GM12878 (cell line): ENCODE measurements at regions not wholly inside any gene's neighbourhood (a gene's known extent, or its start where the extent isn't known, plus 50 kb on each side); places are given as distances from the start of the nearest gene placed in this dataset.

Experiments used
- ATAC-seq: fragments of 200-7000 bp; cut with Tn5 transposase; 3 replicates; pipeline ENCODE4 v1.9.1; 2020; ENCODE audit warnings: mild to moderate bottlenecking, moderate library complexity
- BruUV-seq: library from RNA; stranded (reverse); fragments of 400-500 nt; replicated peaks from 2 replicates; lab custom pipeline; 2021; lab: Mats Ljungman, UMichigan
- CTCF ChIA-PET: fragments of 300-600 bp; sonication (Branson Sonifier 250); formaldehyde crosslinking; extraction: SDS; loops from one replicate; lab custom pipeline; 2021; ENCODE audit warnings: inconsistent platforms; lab: Yijun Ruan, JAX
- POLR2A ChIA-PET: fragments of 350-600 bp; formaldehyde crosslinking; extraction: SDS; loops from one replicate; lab custom pipeline; 2021; ENCODE audit warnings: inconsistent platforms; lab: Charles Lee
- RAD21 ChIA-PET: fragments of 300-600 bp; sonication (Branson Sonifier 250); formaldehyde crosslinking; loops from one replicate; lab custom pipeline; 2023; ENCODE audit warnings: antibody characterized with exemption; ENCODE audit not compliant: unreplicated experiment; lab: Charles Lee
- SMC1A ChIA-PET: fragments of 300-600 bp; sonication (Branson Sonifier 250); formaldehyde crosslinking; loops from one replicate; lab custom pipeline; 2023; ENCODE audit not compliant: unreplicated experiment, uncharacterized antibody; lab: Charles Lee
- DNase-seq: peaks from one replicate; pipeline ENCODE4 v3.0.0-alpha.2; 2011; ENCODE audit warnings: low read depth, low spot score
- FAIRE-seq: peaks from 3 replicates; lab custom pipeline; 2011; peaks lifted over from hg19 to GRCh38; lab: Jason Lieb, UNC
- H2AFZ ChIP-seq: 2 replicates; pipeline ENCODE4 v1.6.0; 2011; ENCODE audit warnings: low read depth, low read length, control low read depth; ENCODE audit not compliant: control insufficient read depth
- H3K27ac ChIP-seq: 2 replicates; pipeline ENCODE4 v1.5.1; 2011; ENCODE audit warnings: control low read depth; ENCODE audit not compliant: control insufficient read depth, insufficient read depth
- H3K27me3 ChIP-seq, 2 experiments: replicated peaks in 1 of 2; 2 replicates each; pipeline versions ENCODE4 v1.6.0 to v1.6.1; 2011; ENCODE audit warnings: low read length in 1 of 2; ENCODE audit not compliant: control insufficient read depth in 2 of 2, insufficient read depth in 2 of 2
- H3K36me3 ChIP-seq, 2 experiments: 2 replicates each; pipeline ENCODE4 v1.5.1; 2011; ENCODE audit warnings: low read length in 1 of 2; ENCODE audit not compliant: control insufficient read depth in 2 of 2, insufficient read depth in 2 of 2
- H3K4me1 ChIP-seq: 2 replicates; pipeline ENCODE4 v1.6.1; 2011; ENCODE audit warnings: mild to moderate bottlenecking, low read length, moderate library complexity, mixed read lengths; ENCODE audit not compliant: control insufficient read depth, insufficient read depth
- H3K4me2 ChIP-seq: 2 replicates; pipeline ENCODE4 v1.6.0; 2011; ENCODE audit warnings: control low read depth; ENCODE audit not compliant: control insufficient read depth, insufficient read depth
- H3K4me3 ChIP-seq: fragments of 200-600 bp; sonication (generic); 2 replicates; pipeline ENCODE4 v1.5.1; 2016
- H3K79me2 ChIP-seq: 2 replicates; pipeline ENCODE4 v1.6.0; 2011; ENCODE audit warnings: low read length; ENCODE audit not compliant: control insufficient read depth, insufficient read depth
- H3K9ac ChIP-seq: 2 replicates; pipeline ENCODE4 v1.8.0; 2011; ENCODE audit warnings: low read length, control low read depth, mixed read lengths; ENCODE audit not compliant: control insufficient read depth, insufficient read depth
- H3K9me3 ChIP-seq: replicated peaks from 3 replicates; pipeline ENCODE4 v1.5.1; 2011; ENCODE audit warnings: mild to moderate bottlenecking, low read length; ENCODE audit not compliant: control insufficient read depth, insufficient read depth
- H4K20me1 ChIP-seq: 2 replicates; pipeline ENCODE4 v1.6.0; 2011; ENCODE audit not compliant: control insufficient read depth, insufficient read depth
- BCL11A ChIP-seq: IDR thresholded peaks from 2 replicates; pipeline ENCODE4 v1.6.1; 2011; ENCODE audit warnings: low read depth, low read length
- CEBPB ChIP-seq, 2 experiments: fragments of 150-350 bp in 1 of 2; IDR thresholded peaks; 2 replicates each; pipeline ENCODE4 v1.6.1; 2012 to 2014; ENCODE audit warnings: low read depth in 2 of 2, low read length in 2 of 2, borderline replicate concordance in 1 of 2, inconsistent platforms in 1 of 2
- CREB1 ChIP-seq: IDR thresholded peaks from 2 replicates; pipeline ENCODE4 v1.6.1; 2012; ENCODE audit warnings: low read depth, mild to moderate bottlenecking, inconsistent platforms
- EED ChIP-seq: sonication (generic); IDR thresholded peaks from 2 replicates; pipeline ENCODE4 v1.6.1; 2016; ENCODE audit warnings: antibody characterized with exemption, low read depth
- ELK1 ChIP-seq: IDR thresholded peaks from 2 replicates; pipeline ENCODE4 v1.6.1; 2012; ENCODE audit warnings: low read depth, low read length, improper control_type of control experiment
- ETV6 ChIP-seq, 2 experiments: fragments of 450-650 bp in 1 of 2; IDR thresholded peaks in 1 of 2; conservative IDR thresholded peaks in 1 of 2; 2 replicates each; pipeline ENCODE4 v1.6.1; 2014; ENCODE audit warnings: antibody characterized with exemption in 1 of 2, borderline replicate concordance in 1 of 2, low read depth in 1 of 2, mild to moderate bottlenecking in 1 of 2, moderate library complexity in 1 of 2
- MYB ChIP-seq: fragments of 150-350 bp; IDR thresholded peaks from 2 replicates; pipeline ENCODE4 v1.6.1; 2014; ENCODE audit warnings: mild to moderate bottlenecking, low read depth, low read length, borderline replicate concordance
- NFIC ChIP-seq: IDR thresholded peaks from 2 replicates; pipeline ENCODE4 v1.6.1; 2012; ENCODE audit warnings: low read depth, mild to moderate bottlenecking, inconsistent platforms, low read length, moderate library complexity
- NFYB ChIP-seq: IDR thresholded peaks from 2 replicates; pipeline ENCODE4 v1.6.1; 2011; ENCODE audit warnings: low read depth, mild to moderate bottlenecking, low read length, improper control_type of control experiment, moderate library complexity; ENCODE audit not compliant: insufficient read depth
- PAX5 ChIP-seq: IDR thresholded peaks from 2 replicates; pipeline ENCODE4 v1.6.1; 2011; ENCODE audit warnings: low read depth, low read length, borderline replicate concordance
- RFX5 ChIP-seq: IDR thresholded peaks from 2 replicates; pipeline ENCODE4 v1.6.1; 2011; ENCODE audit warnings: low read depth, low read length, improper control_type of control experiment
- SMAD1 ChIP-seq: fragments of 450-650 bp; IDR thresholded peaks from 2 replicates; pipeline ENCODE4 v1.6.1; 2018; ENCODE audit warnings: mild to moderate bottlenecking, low read depth; ENCODE audit not compliant: partially characterized antibody
- SMARCA5 ChIP-seq: fragments of 450-650 bp; IDR thresholded peaks from 2 replicates; pipeline ENCODE4 v1.6.1; 2017; ENCODE audit warnings: mild to moderate bottlenecking
- USF2 ChIP-seq: IDR thresholded peaks from 2 replicates; pipeline ENCODE4 v1.6.1; 2011; ENCODE audit warnings: low read depth, low read length, improper control_type of control experiment, borderline replicate concordance
- ZNF687 ChIP-seq: fragments of 450-650 bp; IDR thresholded peaks from 2 replicates; pipeline ENCODE4 v1.6.1; 2017; ENCODE audit warnings: mild to moderate bottlenecking, moderate library complexity
- WGBS: methylation state at CpG from one replicate; pipeline ENCODE4 v1.1.6; 2016; ENCODE audit warnings: low lambda C conversion rate; ENCODE audit not compliant: insufficient replicate concordance, insufficient coverage; ENCODE audit errors: missing lambda C conversion rate; 5-methylcytosine and 5-hydroxymethylcytosine counted together
- in situ Hi-C: fragments of 300-500 bp; cut with MboI; formaldehyde crosslinking; loops from 9 replicates; pipeline ENCODE4 v1.14.3; 2018; ENCODE audit warnings: mixed read lengths
- intact Hi-C: fragments of 100-400 bp; cut with micrococcal nuclease; formaldehyde crosslinking; loops from one replicate; pipeline ENCODE4 v1.14.2; 2022; ENCODE audit not compliant: unreplicated experiment

- no peak for TF ChIP-seq MYB
Measured at GRCh38 chr2:8101614-8102277, 580.1 kb upstream of the ID2 start (continued).

GRCh38 chr2:8102470-8102869 is 579.4 kb upstream of the ID2 start:
- BruUV-seq, result no TSS peak
- Histone ChIP-seq H3K79me2 (no peaks in the 10 kb centered on the region), H3K4me1 (no peaks in the 10 kb centered on the region), H3K4me3 (no peak overlapping the region), H3K27ac (no peak overlapping the region), H3K36me3 (no peaks in the 10 kb centered on the region), H2AFZ (no peak overlapping the region), H3K4me2 (no peak overlapping the region), H3K9me3 (no peaks in the 10 kb centered on the region; the same call in 2 of the 3 replicates), H4K20me1 (no peaks in the 10 kb centered on the region), H3K27me3 (no peaks in the 10 kb centered on the region; a peak in 1 of 4 replicates), H3K9ac (no peak overlapping the region)
- POLR2A ChIA-PET, result no interaction called here
- CTCF ChIA-PET, result no interaction called here
- no peak for TF ChIP-seq EED
- TF ChIP-seq PAX5, result no peak
- no peak for TF ChIP-seq RFX5
- TF ChIP-seq ZNF687, result no peak
- no peak for TF ChIP-seq ETV6 (conservative IDR thresholded peaks at IDR 0.05 in 1 of 2, IDR thresholded peaks at IDR 0.05 in 1 of 2; ENCODE audit: borderline replicate concordance in 1 of 2, low read depth in 1 of 2)
- TF ChIP-seq CEBPB (IDR thresholded peaks at IDR 0.05; ENCODE audit: borderline replicate concordance in 1 of 2, low read depth in 2 of 2, low read length in 2 of 2), result no peak
- no peak for TF ChIP-seq ELK1
- TF ChIP-seq NFIC, result no peak
- no peak for TF ChIP-seq BCL11A
- TF ChIP-seq CREB1, result no peak
- no peak for TF ChIP-seq SMAD1
- no peak for TF ChIP-seq USF2
- no peak for TF ChIP-seq NFYB
- no peak for TF ChIP-seq SMARCA5
- intact Hi-C loops (no loop called here), in situ Hi-C loops (no loop called here)
- ATAC-seq, result no peak
- SMC1A ChIA-PET, result interaction anchor here (0.8 to 1.1 kb wide), 2 partner anchors 11 to 35 kb away, joined by 3 to 4 read pairs; no protein-coding TSS in a partner anchor
- RAD21 ChIA-PET, result no interaction called here
- 56% methylated on average over 4 of the region's 4 CpGs for WGBS
- no peak for FAIRE-seq
- no peak for DNase-seq
